ENCODE measurements at regions not wholly inside any gene's neighbourhood (a gene's known extent, or its start where the extent isn't known, plus 50 kb on each side); places are given as distances from the start of the nearest gene placed in this dataset.

GRCh38 chr18:38033282-38033681, 467.7 kb upstream of the CELF4 start:
- H3K9me3 ChIP-seq (ENCODE audit: low read depth) = no peaks in the 10 kb centered on the region
- H3K27me3 ChIP-seq = no peaks in the 10 kb centered on the region
- Mint-ChIP-seq H3K27ac (no peak overlapping the region), H3K9me3 (no peaks in the 10 kb centered on the region), H3K27me3 (ENCODE audit: insufficient read depth, low read depth) (no peaks in the 10 kb centered on the region), H3K4me1 (no peaks in the 10 kb centered on the region), H3K4me3 (no peak overlapping the region), H3K36me3 (no peaks in the 10 kb centered on the region)
- H3K4me1 ChIP-seq = peaks cover 4% of the 10 kb centered on the region
- H3K79me2 ChIP-seq (ENCODE audit: low read depth) = no peaks in the 10 kb centered on the region
- no peak overlapping the region for H3K27ac ChIP-seq
- DNase-seq (ENCODE audit: low spot score) = no peak
- TF ChIP-seq EZH2 (IDR thresholded peaks at IDR 0.05) (no peak), CTCF (IDR thresholded peaks at IDR 0.05) (no peak), EZH2phosphoT487 (IDR thresholded peaks at IDR 0.05) (no peak)
- H3K4me2 ChIP-seq = no peak overlapping the region
- H2AFZ ChIP-seq (replicated peaks) = no peak overlapping the region
- H3F3A ChIP-seq (ENCODE audit: low read depth) = no peaks in the 10 kb centered on the region
- H4K20me1 ChIP-seq (ENCODE audit: low read depth) = no peaks in the 10 kb centered on the region
- no peak overlapping the region for H3K9ac ChIP-seq
- H3K4me3 ChIP-seq = no peak overlapping the region
- H3K36me3 ChIP-seq = no peaks in the 10 kb centered on the region

- Histone ChIP-seq H3K27me3 (no peaks in the 10 kb centered on the region), H3K9ac (no peak overlapping the region), H3K27ac (no peak overlapping the region), H3K9me3 (ENCODE audit: low read depth) (no peaks in the 10 kb centered on the region), H3K79me2 (ENCODE audit: low read depth) (no peaks in the 10 kb centered on the region), H3K4me1 (peaks cover 4% of the 10 kb centered on the region), H3K4me3 (no peak overlapping the region), H3K36me3 (no peaks in the 10 kb centered on the region), H3K4me2 (no peak overlapping the region), H2AFZ (replicated peaks) (no peak overlapping the region), H3F3A (ENCODE audit: low read depth) (no peaks in the 10 kb centered on the region), H4K20me1 (ENCODE audit: low read depth) (no peaks in the 10 kb centered on the region)
- no peak for DNase-seq (ENCODE audit: low spot score)
- Mint-ChIP-seq H3K4me1 (no peaks in the 10 kb centered on the region), H3K27ac (no peak overlapping the region), H3K4me3 (no peak overlapping the region), H3K9me3 (no peaks in the 10 kb centered on the region), H3K27me3 (ENCODE audit: insufficient read depth, low read depth) (no peaks in the 10 kb centered on the region), H3K36me3 (no peaks in the 10 kb centered on the region)
- no peak for TF ChIP-seq CTCF (IDR thresholded peaks at IDR 0.05)
Measured at GRCh38 chr18:38032516-38032915, 466.9 kb upstream of the CELF4 start.

GRCh38 chr18:38028946-38029345, 463.3 kb upstream of the CELF4 start:
- H3K4me3 ChIP-seq = no peak overlapping the region
- no peaks in the 10 kb centered on the region for H3K9me3 ChIP-seq (ENCODE audit: low read depth)
- Mint-ChIP-seq H3K36me3 (no peaks in the 10 kb centered on the region), H3K4me3 (no peak overlapping the region), H3K27ac (no peak overlapping the region), H3K27me3 (ENCODE audit: insufficient read depth, low read depth) (peaks cover 2% of the 10 kb centered on the region), H3K9me3 (no peaks in the 10 kb centered on the region), H3K4me1 (no peaks in the 10 kb centered on the region)
- H3K27ac ChIP-seq = no peak overlapping the region
- H2AFZ ChIP-seq (replicated peaks) = no peak overlapping the region
- TF ChIP-seq EZH2 (IDR thresholded peaks at IDR 0.05) = no peak
- H3K9ac ChIP-seq = no peak overlapping the region
- no peaks in the 10 kb centered on the region for H3K36me3 ChIP-seq
- H3K4me1 ChIP-seq = no peaks in the 10 kb centered on the region
- H3K4me2 ChIP-seq = no peak overlapping the region
- H3K79me2 ChIP-seq (ENCODE audit: low read depth) = no peaks in the 10 kb centered on the region
- H3F3A ChIP-seq (ENCODE audit: low read depth) = no peaks in the 10 kb centered on the region
- H3K27me3 ChIP-seq = no peaks in the 10 kb centered on the region
- no peak for DNase-seq (ENCODE audit: low spot score)
- no peaks in the 10 kb centered on the region for H4K20me1 ChIP-seq (ENCODE audit: low read depth)

- H3K4me3 Mint-ChIP-seq = no peak overlapping the region
- no peaks in the 10 kb centered on the region for H3K36me3 ChIP-seq
- no peak overlapping the region for H2AFZ ChIP-seq (replicated peaks)
- TF ChIP-seq EZH2 (IDR thresholded peaks at IDR 0.05) = no peak
- TF ChIP-seq CTCF (IDR thresholded peaks at IDR 0.05) = no peak
- no peak for TF ChIP-seq EZH2phosphoT487 (IDR thresholded peaks at IDR 0.05)
- H3F3A ChIP-seq (ENCODE audit: low read depth) = no peaks in the 10 kb centered on the region
- H3K4me1 ChIP-seq = no peaks in the 10 kb centered on the region
- H3K4me3 ChIP-seq = no peak overlapping the region
- no peaks in the 10 kb centered on the region for H3K79me2 ChIP-seq (ENCODE audit: low read depth)
- DNase-seq (ENCODE audit: low spot score) = peak; percentile 5
- H3K4me1 Mint-ChIP-seq = no peaks in the 10 kb centered on the region
- no peak overlapping the region for H3K9ac ChIP-seq
- no peak overlapping the region for H3K4me2 ChIP-seq
- H3K9me3 Mint-ChIP-seq = no peaks in the 10 kb centered on the region
- no peaks in the 10 kb centered on the region for H3K9me3 ChIP-seq (ENCODE audit: low read depth)
- H3K27ac Mint-ChIP-seq = no peak overlapping the region
- no peaks in the 10 kb centered on the region for H3K27me3 ChIP-seq
- H3K27me3 Mint-ChIP-seq (ENCODE audit: insufficient read depth, low read depth) = peaks cover 2% of the 10 kb centered on the region
- H3K27ac ChIP-seq = no peak overlapping the region
- no peaks in the 10 kb centered on the region for H3K36me3 Mint-ChIP-seq
- no peaks in the 10 kb centered on the region for H4K20me1 ChIP-seq (ENCODE audit: low read depth)
Measured at GRCh38 chr18:38025433-38026038, 459.9 kb upstream of the CELF4 start.
